Thoracic aorta (tissue), 2 donors: ENCODE measurements at regions not wholly inside any gene's neighbourhood (a gene's known extent, or its start where the extent isn't known, plus 50 kb on each side); places are given as distances from the start of the nearest gene placed in this dataset.

Experiments used
- ATAC-seq: fragments of 150-250 bp; one replicate; pipeline ENCODE4 v1.8.0; 2017; ENCODE audit warnings: low read depth; ENCODE audit not compliant: insufficient number of reproducible peaks, low FRiP score
- DNase-seq: peaks from one replicate; pipeline ENCODE4 v3.0.0-alpha.2; 2020; ENCODE audit warnings: low spot score
- H3K27ac ChIP-seq, 2 donors: fragments of 200-600 bp; sonication (generic); 1 replicate in 1 of 2; 2 replicates in 1 of 2; pipeline ENCODE4 v1.5.1; 2016; ENCODE audit warnings: mild to moderate bottlenecking in 2 of 2, moderate library complexity in 2 of 2
- H3K27me3 ChIP-seq: fragments of 200-600 bp; sonication (generic); replicated peaks from 2 replicates; pipeline ENCODE4 v1.6.0; 2016; ENCODE audit warnings: mild to moderate bottlenecking; ENCODE audit not compliant: insufficient read depth
- H3K36me3 ChIP-seq: fragments of 200-600 bp; sonication (generic); one replicate; pipeline ENCODE4 v1.5.1; 2016
- H3K4me1 ChIP-seq, 2 donors: fragments of 200-600 bp; sonication (generic); 1 replicate in 1 of 2; 2 replicates in 1 of 2; pipeline versions ENCODE4 v1.5.1 to v1.6.0; 2016; ENCODE audit warnings: low read depth in 2 of 2, mild to moderate bottlenecking in 1 of 2; ENCODE audit not compliant: control insufficient read depth in 1 of 2
- H3K4me3 ChIP-seq: fragments of 200-600 bp; sonication (generic); 2 replicates; pipeline ENCODE4 v1.5.1; 2016; ENCODE audit warnings: mild to moderate bottlenecking
- H3K9me3 ChIP-seq: fragments of 200-600 bp; sonication (generic); 2 replicates; pipeline ENCODE4 v1.5.1; 2016
- TF ChIP-seq, protein P1 (sequence below): fragments of 200-600 bp; sonication (generic); IDR thresholded peaks from one replicate; pipeline ENCODE4 v1.5.1; 2019; ENCODE audit warnings: antibody characterized with exemption

DNA sequence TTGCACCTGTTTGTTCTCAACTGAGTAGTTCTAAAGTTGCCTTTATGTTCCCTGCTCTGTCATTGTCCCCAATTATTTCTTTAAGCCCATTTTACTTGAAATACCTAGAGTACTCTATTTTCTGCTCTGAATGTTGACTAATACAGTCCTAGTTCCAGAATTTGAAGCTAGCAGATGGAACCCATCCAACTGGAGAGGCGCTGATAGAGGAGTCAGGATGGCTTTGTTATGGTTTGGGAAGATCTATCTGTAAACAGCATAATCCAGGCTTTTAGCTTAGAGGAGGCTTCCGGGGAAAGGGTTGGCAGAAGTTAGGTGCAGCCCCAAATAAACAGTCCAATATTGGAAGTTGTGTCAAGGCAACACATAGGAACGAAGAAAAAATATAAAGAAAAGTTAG is 927.7 kb downstream of the TFAP2A start:
- no peak for ATAC-seq
- Histone ChIP-seq H3K4me1 (no peaks in the 10 kb centered on the region), H3K27ac (no peak overlapping the region), H3K36me3 (no peaks in the 10 kb centered on the region), H3K4me3 (no peak overlapping the region), H3K9me3 (no peaks in the 10 kb centered on the region), H3K27me3 (no peaks in the 10 kb centered on the region)
- DNase-seq, result no peak
- TF ChIP-seq, protein P1, sequence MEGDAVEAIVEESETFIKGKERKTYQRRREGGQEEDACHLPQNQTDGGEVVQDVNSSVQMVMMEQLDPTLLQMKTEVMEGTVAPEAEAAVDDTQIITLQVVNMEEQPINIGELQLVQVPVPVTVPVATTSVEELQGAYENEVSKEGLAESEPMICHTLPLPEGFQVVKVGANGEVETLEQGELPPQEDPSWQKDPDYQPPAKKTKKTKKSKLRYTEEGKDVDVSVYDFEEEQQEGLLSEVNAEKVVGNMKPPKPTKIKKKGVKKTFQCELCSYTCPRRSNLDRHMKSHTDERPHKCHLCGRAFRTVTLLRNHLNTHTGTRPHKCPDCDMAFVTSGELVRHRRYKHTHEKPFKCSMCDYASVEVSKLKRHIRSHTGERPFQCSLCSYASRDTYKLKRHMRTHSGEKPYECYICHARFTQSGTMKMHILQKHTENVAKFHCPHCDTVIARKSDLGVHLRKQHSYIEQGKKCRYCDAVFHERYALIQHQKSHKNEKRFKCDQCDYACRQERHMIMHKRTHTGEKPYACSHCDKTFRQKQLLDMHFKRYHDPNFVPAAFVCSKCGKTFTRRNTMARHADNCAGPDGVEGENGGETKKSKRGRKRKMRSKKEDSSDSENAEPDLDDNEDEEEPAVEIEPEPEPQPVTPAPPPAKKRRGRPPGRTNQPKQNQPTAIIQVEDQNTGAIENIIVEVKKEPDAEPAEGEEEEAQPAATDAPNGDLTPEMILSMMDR, result no peak

DNA sequence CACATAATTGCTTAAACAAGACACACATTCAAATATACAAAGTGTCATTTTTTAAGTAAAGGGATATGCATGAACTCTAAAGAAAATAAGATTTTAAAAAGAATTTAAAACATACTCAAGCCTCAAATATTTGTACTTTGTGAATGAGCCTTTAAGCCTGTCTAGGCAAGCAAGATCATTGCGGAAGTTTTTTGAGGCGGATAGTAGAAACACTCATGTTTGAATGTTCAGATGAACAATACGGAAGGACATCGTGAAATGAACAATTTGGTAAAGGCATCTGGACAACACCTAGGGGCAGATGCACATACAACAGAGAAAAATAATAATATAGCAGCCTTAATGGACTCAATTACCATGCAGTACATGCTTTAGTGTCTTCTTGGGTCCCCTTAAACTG is 928.9 kb downstream of the TFAP2A start:
- Histone ChIP-seq H3K9me3 (no peaks in the 10 kb centered on the region), H3K27me3 (no peaks in the 10 kb centered on the region), H3K4me1 (no peaks in the 10 kb centered on the region), H3K36me3 (no peaks in the 10 kb centered on the region), H3K4me3 (no peak overlapping the region), H3K27ac (no peak overlapping the region)
- DNase-seq (no peak), ATAC-seq (no peak)
- TF ChIP-seq, protein P1, result no peak

DNA sequence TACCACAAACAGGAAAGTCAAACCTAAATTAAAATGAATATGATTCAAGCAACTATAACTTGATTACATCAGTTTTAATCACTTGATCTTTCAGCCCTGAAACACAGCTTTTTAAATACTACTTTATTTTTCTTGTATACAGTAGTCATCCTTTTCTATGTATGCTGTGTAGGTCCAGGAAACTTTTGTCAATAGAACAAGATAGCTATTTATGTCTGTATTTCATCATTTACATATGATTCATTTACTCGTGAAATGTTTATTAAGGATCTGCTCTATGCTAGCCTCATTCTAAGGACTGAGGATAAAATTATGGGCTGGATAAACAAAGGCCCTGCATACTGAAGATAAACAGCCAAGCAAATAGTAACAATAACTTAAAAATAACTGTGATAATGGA is 930.2 kb downstream of the TFAP2A start:
- Histone ChIP-seq H3K27ac (no peak overlapping the region), H3K36me3 (no peaks in the 10 kb centered on the region), H3K4me1 (no peaks in the 10 kb centered on the region), H3K4me3 (no peak overlapping the region), H3K27me3 (no peaks in the 10 kb centered on the region), H3K9me3 (no peaks in the 10 kb centered on the region)
- TF ChIP-seq, protein P1, result no peak
- DNase-seq (no peak), ATAC-seq (no peak)

DNA sequence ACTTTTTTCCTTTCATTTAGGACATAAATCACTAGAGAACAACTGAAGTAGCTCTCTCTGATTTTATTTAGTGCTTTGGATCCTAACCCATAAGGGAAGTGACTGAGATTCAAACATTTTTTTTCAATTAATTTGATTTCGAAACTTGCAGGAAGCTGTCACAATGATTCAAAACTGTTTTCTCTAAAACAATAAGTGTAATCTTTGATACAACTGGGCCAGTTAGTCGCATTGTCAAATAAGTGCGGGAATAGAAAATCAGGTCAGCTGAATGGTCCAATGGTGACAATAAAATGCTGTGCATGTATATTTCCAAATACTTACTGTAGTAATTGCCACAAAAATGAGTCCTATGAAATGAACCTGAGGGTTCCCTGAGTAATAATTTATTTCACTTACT is 930.8 kb downstream of the TFAP2A start:
- no peaks in the 10 kb centered on the region for H3K27me3 ChIP-seq
- H3K27ac ChIP-seq, result no peak overlapping the region
- H3K4me3 ChIP-seq, result no peak overlapping the region
- DNase-seq (no peak), ATAC-seq (no peak)
- TF ChIP-seq, protein P1, result no peak
- H3K4me1 ChIP-seq, result no peaks in the 10 kb centered on the region
- no peaks in the 10 kb centered on the region for H3K9me3 ChIP-seq
- no peaks in the 10 kb centered on the region for H3K36me3 ChIP-seq

DNA sequence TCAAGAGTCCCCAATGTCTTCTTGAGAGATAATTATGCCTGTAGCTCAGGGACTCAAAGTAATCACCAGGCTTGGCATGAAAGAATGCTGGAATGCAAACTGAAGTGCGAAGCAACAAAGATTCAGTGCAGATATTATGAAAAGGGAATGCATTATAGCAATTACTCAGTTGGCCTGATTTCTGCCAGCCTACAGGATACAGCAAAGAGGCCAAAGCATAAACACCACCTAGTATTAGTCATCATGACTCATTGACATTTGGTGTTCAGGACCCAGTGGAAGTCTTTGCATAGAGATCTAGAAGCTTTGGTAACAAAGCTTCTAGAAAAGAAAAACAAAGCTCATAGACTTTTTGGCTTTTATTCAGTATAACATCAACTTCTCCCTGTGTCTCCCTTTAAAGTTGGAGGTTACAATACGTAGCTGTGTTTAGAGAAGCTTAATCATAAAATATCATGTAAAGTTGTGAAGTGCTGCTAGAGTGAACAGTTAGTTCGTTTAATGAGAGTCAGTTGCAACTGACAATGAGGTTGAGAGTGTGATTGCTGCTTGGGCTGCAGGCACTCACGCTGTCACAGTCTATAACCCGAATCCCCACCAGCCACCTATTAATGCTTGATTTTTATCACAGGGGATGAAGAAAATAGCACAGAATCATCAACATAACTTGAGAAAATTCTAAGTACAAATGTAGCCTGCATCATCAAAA is 932.7 kb downstream of the TFAP2A start:
- H3K27me3 ChIP-seq, result no peaks in the 10 kb centered on the region
- DNase-seq, result no peak
- H3K4me1 ChIP-seq, result no peaks in the 10 kb centered on the region
- ATAC-seq, result no peak
- H3K9me3 ChIP-seq, result no peaks in the 10 kb centered on the region
- TF ChIP-seq, protein P1, result no peak
- H3K4me3 ChIP-seq, result no peak overlapping the region
- no peak overlapping the region for H3K27ac ChIP-seq
- no peaks in the 10 kb centered on the region for H3K36me3 ChIP-seq
